Nephron (organoid): ENCODE measurements at regions not wholly inside any gene's neighbourhood (a gene's known extent, or its start where the extent isn't known, plus 50 kb on each side); places are given as distances from the start of the nearest gene placed in this dataset.
"Not testable (repeated sequence)": the region's sequence is repeated elsewhere in the genome, so short reads cannot be mapped to it uniquely, and the experiment has no call there.

Source experiments
- H3K27ac Mint-ChIP-seq, 3 experiments: 2 replicates each; pipeline ENCODE4 v1.8.0; 2020; ENCODE audit warnings: mixed read lengths in 3 of 3, mild to moderate bottlenecking in 2 of 3, moderate library complexity in 1 of 3
- H3K27me3 Mint-ChIP-seq: 2 replicates; pipeline ENCODE4 v1.8.0; 2021; ENCODE audit warnings: low read depth, mild to moderate bottlenecking, moderate library complexity, mixed read lengths
- H3K36me3 Mint-ChIP-seq: 2 replicates; pipeline ENCODE4 v1.8.0; 2020; ENCODE audit warnings: low read depth, mixed read lengths
- H3K4me1 Mint-ChIP-seq: 2 replicates; pipeline ENCODE4 v1.8.0; 2020; ENCODE audit warnings: mixed read lengths
- H3K4me3 Mint-ChIP-seq, 3 experiments: 2 replicates each; pipeline ENCODE4 v1.8.0; 2020; ENCODE audit warnings: mild to moderate bottlenecking in 3 of 3, mixed read lengths in 3 of 3, moderate library complexity in 2 of 3
- H3K9me3 Mint-ChIP-seq: 2 replicates; pipeline ENCODE4 v1.8.0; 2020; ENCODE audit warnings: mixed read lengths

- H3K36me3 Mint-ChIP-seq, H3K27me3 Mint-ChIP-seq, H3K27ac Mint-ChIP-seq, H3K9me3 Mint-ChIP-seq, H3K4me1 Mint-ChIP-seq, H3K4me3 Mint-ChIP-seq: not testable (repeated sequence)
Observed at GRCh38 chr2:87643165-87643564, 104.7 kb upstream of the PLGLB2 start.

- H3K27ac Mint-ChIP-seq, H3K27me3 Mint-ChIP-seq, H3K9me3 Mint-ChIP-seq, H3K4me3 Mint-ChIP-seq, H3K36me3 Mint-ChIP-seq: not testable (repeated sequence)
- peaks cover 12% of the 10 kb centered on the region for H3K4me1 Mint-ChIP-seq
Observed at GRCh38 chr2:87647737-87648498, 100.0 kb upstream of the PLGLB2 start.

- H3K27ac Mint-ChIP-seq, H3K4me3 Mint-ChIP-seq, H3K27me3 Mint-ChIP-seq, H3K36me3 Mint-ChIP-seq, H3K9me3 Mint-ChIP-seq: not testable (repeated sequence)
- H3K4me1 Mint-ChIP-seq = peaks cover 12% of the 10 kb centered on the region
Observed at GRCh38 chr2:87648815-87649214, 99.1 kb upstream of the PLGLB2 start.

- H3K9me3 Mint-ChIP-seq, H3K4me1 Mint-ChIP-seq, H3K4me3 Mint-ChIP-seq, H3K27ac Mint-ChIP-seq, H3K36me3 Mint-ChIP-seq, H3K27me3 Mint-ChIP-seq: not testable (repeated sequence)
Observed at GRCh38 chr2:87649871-87650270, 98.0 kb upstream of the PLGLB2 start.

GRCh38 chr2:87650837-87651236 lies 97.0 kb upstream of the PLGLB2 start:
- not testable (repeated sequence) for H3K4me3 Mint-ChIP-seq, H3K9me3 Mint-ChIP-seq, H3K36me3 Mint-ChIP-seq, H3K27me3 Mint-ChIP-seq, H3K4me1 Mint-ChIP-seq, H3K27ac Mint-ChIP-seq

GRCh38 chr2:87651589-87651988 lies 96.3 kb upstream of the PLGLB2 start:
- not testable (repeated sequence) for H3K27me3 Mint-ChIP-seq, H3K27ac Mint-ChIP-seq, H3K4me1 Mint-ChIP-seq, H3K9me3 Mint-ChIP-seq, H3K4me3 Mint-ChIP-seq, H3K36me3 Mint-ChIP-seq

- not testable (repeated sequence) for H3K36me3 Mint-ChIP-seq, H3K9me3 Mint-ChIP-seq, H3K27me3 Mint-ChIP-seq, H3K4me1 Mint-ChIP-seq, H3K4me3 Mint-ChIP-seq, H3K27ac Mint-ChIP-seq
Observed at GRCh38 chr2:87653373-87653772, 94.5 kb upstream of the PLGLB2 start.

GRCh38 chr2:87654136-87654814 lies 93.6 kb upstream of the PLGLB2 start:
- not testable (repeated sequence) for H3K36me3 Mint-ChIP-seq, H3K27me3 Mint-ChIP-seq, H3K27ac Mint-ChIP-seq, H3K4me1 Mint-ChIP-seq, H3K9me3 Mint-ChIP-seq, H3K4me3 Mint-ChIP-seq

- not testable (repeated sequence) for H3K4me1 Mint-ChIP-seq, H3K27ac Mint-ChIP-seq, H3K4me3 Mint-ChIP-seq, H3K36me3 Mint-ChIP-seq, H3K9me3 Mint-ChIP-seq, H3K27me3 Mint-ChIP-seq
Observed at GRCh38 chr2:87657915-87658314, 90.0 kb upstream of the PLGLB2 start.

GRCh38 chr2:87658357-87658756 lies 89.5 kb upstream of the PLGLB2 start:
- not testable (repeated sequence) for H3K9me3 Mint-ChIP-seq, H3K4me3 Mint-ChIP-seq, H3K4me1 Mint-ChIP-seq, H3K36me3 Mint-ChIP-seq, H3K27ac Mint-ChIP-seq, H3K27me3 Mint-ChIP-seq

GRCh38 chr2:87658976-87659375 lies 88.9 kb upstream of the PLGLB2 start:
- H3K4me1 Mint-ChIP-seq, H3K27me3 Mint-ChIP-seq, H3K4me3 Mint-ChIP-seq, H3K27ac Mint-ChIP-seq, H3K36me3 Mint-ChIP-seq, H3K9me3 Mint-ChIP-seq: not testable (repeated sequence)

- not testable (repeated sequence) for H3K4me1 Mint-ChIP-seq, H3K27ac Mint-ChIP-seq, H3K27me3 Mint-ChIP-seq, H3K36me3 Mint-ChIP-seq, H3K9me3 Mint-ChIP-seq, H3K4me3 Mint-ChIP-seq
Observed at GRCh38 chr2:87660164-87660563, 87.7 kb upstream of the PLGLB2 start.

- H3K27me3 Mint-ChIP-seq, H3K4me3 Mint-ChIP-seq, H3K9me3 Mint-ChIP-seq, H3K36me3 Mint-ChIP-seq, H3K4me1 Mint-ChIP-seq: not testable (repeated sequence)
- H3K27ac Mint-ChIP-seq = peak overlapping the region in 2 of 3 experiments; percentile 52 to 86
Observed at GRCh38 chr2:87662316-87663290, 85.3 kb upstream of the PLGLB2 start.

- not testable (repeated sequence) for H3K4me1 Mint-ChIP-seq, H3K36me3 Mint-ChIP-seq, H3K27ac Mint-ChIP-seq, H3K4me3 Mint-ChIP-seq, H3K9me3 Mint-ChIP-seq, H3K27me3 Mint-ChIP-seq
Observed at GRCh38 chr2:87663347-87663746, 84.5 kb upstream of the PLGLB2 start.

- H3K27ac Mint-ChIP-seq, H3K36me3 Mint-ChIP-seq: not testable (repeated sequence)
Observed at GRCh38 chr2:87667027-87667426, 80.9 kb upstream of the PLGLB2 start.

More at GRCh38 chr2:87667027-87667426, 80.9 kb upstream of the PLGLB2 start:
- H3K9me3 Mint-ChIP-seq, H3K4me3 Mint-ChIP-seq, H3K27me3 Mint-ChIP-seq, H3K4me1 Mint-ChIP-seq: not testable (repeated sequence)
